H1 (cell line): ENCODE measurements at regions not wholly inside any gene's neighbourhood (a gene's known extent, or its start where the extent isn't known, plus 50 kb on each side); places are given as distances from the start of the nearest gene placed in this dataset.

ENCODE experiments used
- KDM1A ChIP-seq: fragments of 200-600, 300-600 bp; sonication (generic); IDR thresholded peaks from 2 replicates; pipeline ENCODE4 v1.7.1; 2016; ENCODE audit warnings: mild to moderate bottlenecking, low read length, borderline replicate concordance
- SIRT6 ChIP-seq: IDR thresholded peaks from one replicate; pipeline ENCODE4 v1.7.1; 2012; ENCODE audit warnings: low read length, inconsistent platforms
- TF ChIP-seq, protein P1 (sequence below): fragments of 300-600 bp; sonication (generic); IDR thresholded peaks from 2 replicates; pipeline ENCODE4 v1.7.1; 2012; ENCODE audit warnings: low read length, moderate library complexity, mild to moderate bottlenecking, inconsistent platforms; ENCODE audit not compliant: insufficient replicate concordance

DNA sequence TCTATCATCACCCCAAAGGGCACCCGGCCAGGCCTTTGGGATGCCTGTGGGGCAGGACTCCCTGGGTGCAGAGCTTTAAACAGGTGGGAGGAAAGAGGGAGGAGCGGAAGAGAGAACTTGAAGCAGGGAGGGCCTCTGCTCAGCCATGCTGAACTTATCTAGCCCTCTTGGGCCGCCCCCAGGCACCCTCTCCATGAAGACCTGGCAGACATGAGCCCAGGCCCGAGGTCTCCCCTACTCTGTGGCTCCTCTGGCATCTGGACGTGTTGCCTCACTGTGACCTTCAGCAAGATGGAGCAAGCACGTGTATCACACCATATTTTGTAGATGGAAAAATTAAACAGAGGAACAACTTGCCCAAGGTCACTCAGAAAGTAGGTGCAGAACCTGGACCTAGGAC, 711.4 kb downstream of the MATN1 start (continued):
- TF ChIP-seq, protein P1, sequence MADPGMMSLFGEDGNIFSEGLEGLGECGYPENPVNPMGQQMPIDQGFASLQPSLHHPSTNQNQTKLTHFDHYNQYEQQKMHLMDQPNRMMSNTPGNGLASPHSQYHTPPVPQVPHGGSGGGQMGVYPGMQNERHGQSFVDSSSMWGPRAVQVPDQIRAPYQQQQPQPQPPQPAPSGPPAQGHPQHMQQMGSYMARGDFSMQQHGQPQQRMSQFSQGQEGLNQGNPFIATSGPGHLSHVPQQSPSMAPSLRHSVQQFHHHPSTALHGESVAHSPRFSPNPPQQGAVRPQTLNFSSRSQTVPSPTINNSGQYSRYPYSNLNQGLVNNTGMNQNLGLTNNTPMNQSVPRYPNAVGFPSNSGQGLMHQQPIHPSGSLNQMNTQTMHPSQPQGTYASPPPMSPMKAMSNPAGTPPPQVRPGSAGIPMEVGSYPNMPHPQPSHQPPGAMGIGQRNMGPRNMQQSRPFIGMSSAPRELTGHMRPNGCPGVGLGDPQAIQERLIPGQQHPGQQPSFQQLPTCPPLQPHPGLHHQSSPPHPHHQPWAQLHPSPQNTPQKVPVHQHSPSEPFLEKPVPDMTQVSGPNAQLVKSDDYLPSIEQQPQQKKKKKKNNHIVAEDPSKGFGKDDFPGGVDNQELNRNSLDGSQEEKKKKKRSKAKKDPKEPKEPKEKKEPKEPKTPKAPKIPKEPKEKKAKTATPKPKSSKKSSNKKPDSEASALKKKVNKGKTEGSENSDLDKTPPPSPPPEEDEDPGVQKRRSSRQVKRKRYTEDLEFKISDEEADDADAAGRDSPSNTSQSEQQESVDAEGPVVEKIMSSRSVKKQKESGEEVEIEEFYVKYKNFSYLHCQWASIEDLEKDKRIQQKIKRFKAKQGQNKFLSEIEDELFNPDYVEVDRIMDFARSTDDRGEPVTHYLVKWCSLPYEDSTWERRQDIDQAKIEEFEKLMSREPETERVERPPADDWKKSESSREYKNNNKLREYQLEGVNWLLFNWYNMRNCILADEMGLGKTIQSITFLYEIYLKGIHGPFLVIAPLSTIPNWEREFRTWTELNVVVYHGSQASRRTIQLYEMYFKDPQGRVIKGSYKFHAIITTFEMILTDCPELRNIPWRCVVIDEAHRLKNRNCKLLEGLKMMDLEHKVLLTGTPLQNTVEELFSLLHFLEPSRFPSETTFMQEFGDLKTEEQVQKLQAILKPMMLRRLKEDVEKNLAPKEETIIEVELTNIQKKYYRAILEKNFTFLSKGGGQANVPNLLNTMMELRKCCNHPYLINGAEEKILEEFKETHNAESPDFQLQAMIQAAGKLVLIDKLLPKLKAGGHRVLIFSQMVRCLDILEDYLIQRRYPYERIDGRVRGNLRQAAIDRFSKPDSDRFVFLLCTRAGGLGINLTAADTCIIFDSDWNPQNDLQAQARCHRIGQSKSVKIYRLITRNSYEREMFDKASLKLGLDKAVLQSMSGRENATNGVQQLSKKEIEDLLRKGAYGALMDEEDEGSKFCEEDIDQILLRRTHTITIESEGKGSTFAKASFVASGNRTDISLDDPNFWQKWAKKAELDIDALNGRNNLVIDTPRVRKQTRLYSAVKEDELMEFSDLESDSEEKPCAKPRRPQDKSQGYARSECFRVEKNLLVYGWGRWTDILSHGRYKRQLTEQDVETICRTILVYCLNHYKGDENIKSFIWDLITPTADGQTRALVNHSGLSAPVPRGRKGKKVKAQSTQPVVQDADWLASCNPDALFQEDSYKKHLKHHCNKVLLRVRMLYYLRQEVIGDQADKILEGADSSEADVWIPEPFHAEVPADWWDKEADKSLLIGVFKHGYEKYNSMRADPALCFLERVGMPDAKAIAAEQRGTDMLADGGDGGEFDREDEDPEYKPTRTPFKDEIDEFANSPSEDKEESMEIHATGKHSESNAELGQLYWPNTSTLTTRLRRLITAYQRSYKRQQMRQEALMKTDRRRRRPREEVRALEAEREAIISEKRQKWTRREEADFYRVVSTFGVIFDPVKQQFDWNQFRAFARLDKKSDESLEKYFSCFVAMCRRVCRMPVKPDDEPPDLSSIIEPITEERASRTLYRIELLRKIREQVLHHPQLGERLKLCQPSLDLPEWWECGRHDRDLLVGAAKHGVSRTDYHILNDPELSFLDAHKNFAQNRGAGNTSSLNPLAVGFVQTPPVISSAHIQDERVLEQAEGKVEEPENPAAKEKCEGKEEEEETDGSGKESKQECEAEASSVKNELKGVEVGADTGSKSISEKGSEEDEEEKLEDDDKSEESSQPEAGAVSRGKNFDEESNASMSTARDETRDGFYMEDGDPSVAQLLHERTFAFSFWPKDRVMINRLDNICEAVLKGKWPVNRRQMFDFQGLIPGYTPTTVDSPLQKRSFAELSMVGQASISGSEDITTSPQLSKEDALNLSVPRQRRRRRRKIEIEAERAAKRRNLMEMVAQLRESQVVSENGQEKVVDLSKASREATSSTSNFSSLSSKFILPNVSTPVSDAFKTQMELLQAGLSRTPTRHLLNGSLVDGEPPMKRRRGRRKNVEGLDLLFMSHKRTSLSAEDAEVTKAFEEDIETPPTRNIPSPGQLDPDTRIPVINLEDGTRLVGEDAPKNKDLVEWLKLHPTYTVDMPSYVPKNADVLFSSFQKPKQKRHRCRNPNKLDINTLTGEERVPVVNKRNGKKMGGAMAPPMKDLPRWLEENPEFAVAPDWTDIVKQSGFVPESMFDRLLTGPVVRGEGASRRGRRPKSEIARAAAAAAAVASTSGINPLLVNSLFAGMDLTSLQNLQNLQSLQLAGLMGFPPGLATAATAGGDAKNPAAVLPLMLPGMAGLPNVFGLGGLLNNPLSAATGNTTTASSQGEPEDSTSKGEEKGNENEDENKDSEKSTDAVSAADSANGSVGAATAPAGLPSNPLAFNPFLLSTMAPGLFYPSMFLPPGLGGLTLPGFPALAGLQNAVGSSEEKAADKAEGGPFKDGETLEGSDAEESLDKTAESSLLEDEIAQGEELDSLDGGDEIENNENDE, result no peak
- TF ChIP-seq KDM1A (no peak), SIRT6 (no peak)
